ENCODE measurements at regions not wholly inside any gene's neighbourhood (a gene's known extent, or its start where the extent isn't known, plus 50 kb on each side); places are given as distances from the start of the nearest gene placed in this dataset.

GRCh38 chr12:90060031-90060430 is 351.4 kb upstream of the ATP2B1 start:
- Histone ChIP-seq H3K36me3 (ENCODE audit: control insufficient read depth, insufficient read depth, low read length) (no peaks in the 10 kb centered on the region), H3K4me1 (ENCODE audit: control insufficient read depth, insufficient read depth, low read length) (no peaks in the 10 kb centered on the region), H3K9me3 (ENCODE audit: control insufficient read depth, low read length) (no peaks in the 10 kb centered on the region), H3K4me3 (ENCODE audit: insufficient read depth, low read depth, low read length) (no peak overlapping the region), H3K27me3 (ENCODE audit: control insufficient read depth, insufficient read depth, low read length, poor library complexity, severe bottlenecking) (no peaks in the 10 kb centered on the region), H3K27ac (ENCODE audit: insufficient read depth, low read depth, low read length, poor library complexity, severe bottlenecking) (no peak overlapping the region)
- 100% methylated on average over 1 of the region's 1 CpG for WGBS, 2 experiments

- Histone ChIP-seq H3K27me3 (ENCODE audit: control insufficient read depth, insufficient read depth, low read length, poor library complexity, severe bottlenecking) (no peaks in the 10 kb centered on the region), H3K9me3 (ENCODE audit: control insufficient read depth, low read length) (no peaks in the 10 kb centered on the region), H3K27ac (ENCODE audit: insufficient read depth, low read depth, low read length, poor library complexity, severe bottlenecking) (no peak overlapping the region), H3K36me3 (ENCODE audit: control insufficient read depth, insufficient read depth, low read length) (no peaks in the 10 kb centered on the region), H3K4me1 (ENCODE audit: control insufficient read depth, insufficient read depth, low read length) (no peaks in the 10 kb centered on the region), H3K4me3 (ENCODE audit: insufficient read depth, low read depth, low read length) (no peak overlapping the region)
- 90 to 92% methylated on average over 1 of the region's 1 CpG for WGBS, 2 experiments
These were observed 350.1 kb upstream of the ATP2B1 start for GRCh38 chr12:90058704-90059103.

- H3K9me3 ChIP-seq (ENCODE audit: control insufficient read depth, low read length): no peaks in the 10 kb centered on the region
- H3K36me3 ChIP-seq (ENCODE audit: control insufficient read depth, insufficient read depth, low read length): no peaks in the 10 kb centered on the region
- 100% methylated on average over 1 of the region's 1 CpG; no CpG with 5 or more reads in 1 of the 2 experiments for WGBS, 2 experiments
- H3K27me3 ChIP-seq (ENCODE audit: control insufficient read depth, insufficient read depth, low read length, poor library complexity, severe bottlenecking): no peaks in the 10 kb centered on the region
- no peaks in the 10 kb centered on the region for H3K4me1 ChIP-seq (ENCODE audit: control insufficient read depth, insufficient read depth, low read length)
- no peak overlapping the region for H3K4me3 ChIP-seq (ENCODE audit: insufficient read depth, low read depth, low read length)
- H3K27ac ChIP-seq (ENCODE audit: insufficient read depth, low read depth, low read length, poor library complexity, severe bottlenecking): no peak overlapping the region
These were observed 346.4 kb upstream of the ATP2B1 start for GRCh38 chr12:90055071-90055470.

- H3K36me3 ChIP-seq (ENCODE audit: control insufficient read depth, insufficient read depth, low read length): no peaks in the 10 kb centered on the region
- H3K4me3 ChIP-seq (ENCODE audit: insufficient read depth, low read depth, low read length): no peak overlapping the region
- no peaks in the 10 kb centered on the region for H3K27me3 ChIP-seq (ENCODE audit: control insufficient read depth, insufficient read depth, low read length, poor library complexity, severe bottlenecking)
- H3K9me3 ChIP-seq (ENCODE audit: control insufficient read depth, low read length): no peaks in the 10 kb centered on the region
- no peak overlapping the region for H3K27ac ChIP-seq (ENCODE audit: insufficient read depth, low read depth, low read length, poor library complexity, severe bottlenecking)
- H3K4me1 ChIP-seq (ENCODE audit: control insufficient read depth, insufficient read depth, low read length): no peaks in the 10 kb centered on the region
These were observed 340.3 kb upstream of the ATP2B1 start for GRCh38 chr12:90048918-90049317.

- Histone ChIP-seq H3K4me1 (ENCODE audit: control insufficient read depth, insufficient read depth, low read length) (no peaks in the 10 kb centered on the region), H3K4me3 (ENCODE audit: insufficient read depth, low read depth, low read length) (no peak overlapping the region), H3K27ac (ENCODE audit: insufficient read depth, low read depth, low read length, poor library complexity, severe bottlenecking) (no peak overlapping the region), H3K36me3 (ENCODE audit: control insufficient read depth, insufficient read depth, low read length) (no peaks in the 10 kb centered on the region), H3K27me3 (ENCODE audit: control insufficient read depth, insufficient read depth, low read length, poor library complexity, severe bottlenecking) (no peaks in the 10 kb centered on the region), H3K9me3 (ENCODE audit: control insufficient read depth, low read length) (no peaks in the 10 kb centered on the region)
These were observed 336.9 kb upstream of the ATP2B1 start for GRCh38 chr12:90045559-90045958.

GRCh38 chr12:90044069-90044468 is 335.4 kb upstream of the ATP2B1 start:
- Histone ChIP-seq H3K27ac (ENCODE audit: insufficient read depth, low read depth, low read length, poor library complexity, severe bottlenecking) (no peak overlapping the region), H3K4me3 (ENCODE audit: insufficient read depth, low read depth, low read length) (no peak overlapping the region), H3K36me3 (ENCODE audit: control insufficient read depth, insufficient read depth, low read length) (no peaks in the 10 kb centered on the region), H3K4me1 (ENCODE audit: control insufficient read depth, insufficient read depth, low read length) (no peaks in the 10 kb centered on the region), H3K9me3 (ENCODE audit: control insufficient read depth, low read length) (no peaks in the 10 kb centered on the region), H3K27me3 (ENCODE audit: control insufficient read depth, insufficient read depth, low read length, poor library complexity, severe bottlenecking) (no peaks in the 10 kb centered on the region)

DNA sequence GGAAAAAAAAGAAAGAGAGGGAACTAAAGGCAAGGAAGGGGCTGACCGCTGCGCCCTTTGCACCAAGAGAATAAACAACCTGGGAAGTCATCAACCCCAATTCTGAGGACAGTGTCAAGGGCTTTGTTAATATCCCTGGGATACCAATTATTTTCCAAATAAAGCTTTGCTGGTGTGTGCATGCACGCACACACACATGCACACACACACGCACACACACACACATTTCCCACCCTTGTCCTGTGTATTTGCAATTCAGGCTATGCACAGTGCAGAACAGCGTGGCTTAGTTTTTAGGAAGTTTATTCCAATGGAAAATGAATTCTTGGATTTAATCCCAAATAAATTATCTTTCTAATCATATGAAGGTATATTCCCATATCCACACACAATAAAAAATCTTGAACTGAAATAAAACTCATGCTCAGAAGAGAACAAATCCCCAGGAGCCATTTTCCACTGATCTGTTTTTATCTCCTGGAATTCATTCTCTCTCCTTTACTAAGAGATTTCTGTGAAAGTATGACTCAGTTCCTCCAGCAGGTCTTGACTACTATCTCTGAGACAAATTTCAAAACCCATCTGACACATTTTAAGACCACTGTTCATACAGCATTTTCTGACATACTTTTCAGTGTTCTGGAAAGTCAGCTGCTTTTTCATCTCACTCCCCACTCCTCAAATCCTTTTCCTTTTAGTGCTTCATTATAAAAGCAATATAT is 334.4 kb upstream of the ATP2B1 start:
- H3K36me3 ChIP-seq (ENCODE audit: control insufficient read depth, insufficient read depth, low read length): no peaks in the 10 kb centered on the region
- H3K27ac ChIP-seq (ENCODE audit: insufficient read depth, low read depth, low read length, poor library complexity, severe bottlenecking): no peak overlapping the region
- no peak overlapping the region for H3K4me3 ChIP-seq (ENCODE audit: insufficient read depth, low read depth, low read length)
- no peaks in the 10 kb centered on the region for H3K4me1 ChIP-seq (ENCODE audit: control insufficient read depth, insufficient read depth, low read length)
- 83 to 94% methylated on average over 4 to 5 of the region's 5 CpGs for WGBS, 2 experiments
- no peaks in the 10 kb centered on the region for H3K9me3 ChIP-seq (ENCODE audit: control insufficient read depth, low read length)
- no peaks in the 10 kb centered on the region for H3K27me3 ChIP-seq (ENCODE audit: control insufficient read depth, insufficient read depth, low read length, poor library complexity, severe bottlenecking)

GRCh38 chr12:90038289-90038688 is 329.7 kb upstream of the ATP2B1 start:
- no peak overlapping the region for H3K4me3 ChIP-seq (ENCODE audit: insufficient read depth, low read depth, low read length)

DNA sequence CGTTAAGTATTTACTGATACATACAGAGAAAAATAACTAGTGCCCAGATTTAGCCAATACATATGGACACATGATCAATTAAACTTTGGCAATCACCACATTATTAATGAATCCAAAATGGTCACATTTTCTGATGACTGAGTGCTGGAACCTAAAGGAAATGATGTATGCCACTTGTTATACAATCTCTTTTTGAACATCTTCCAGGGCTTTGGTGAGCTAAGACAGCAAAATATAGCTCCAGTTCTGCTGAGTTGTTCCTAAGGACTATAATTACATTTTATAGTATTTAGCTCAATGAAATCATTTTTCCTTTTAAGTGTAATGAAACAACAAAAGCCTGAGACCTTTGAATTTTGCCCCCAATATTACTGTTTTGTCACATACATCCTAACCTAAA is 329.1 kb upstream of the ATP2B1 start:
- WGBS, 2 experiments: 90% methylated on average over 1 of the region's 1 CpG; no CpG with 5 or more reads in 1 of the 2 experiments
- no peak overlapping the region for H3K27ac ChIP-seq (ENCODE audit: insufficient read depth, low read depth, low read length, poor library complexity, severe bottlenecking)

More at GRCh38 chr12:90038289-90038688, 329.7 kb upstream of the ATP2B1 start:
- no peaks in the 10 kb centered on the region for H3K4me1 ChIP-seq (ENCODE audit: control insufficient read depth, insufficient read depth, low read length)
- no peaks in the 10 kb centered on the region for H3K36me3 ChIP-seq (ENCODE audit: control insufficient read depth, insufficient read depth, low read length)
- H3K27me3 ChIP-seq (ENCODE audit: control insufficient read depth, insufficient read depth, low read length, poor library complexity, severe bottlenecking): no peaks in the 10 kb centered on the region
- H3K9me3 ChIP-seq (ENCODE audit: control insufficient read depth, low read length): no peaks in the 10 kb centered on the region
- H3K27ac ChIP-seq (ENCODE audit: insufficient read depth, low read depth, low read length, poor library complexity, severe bottlenecking): no peak overlapping the region

DNA sequence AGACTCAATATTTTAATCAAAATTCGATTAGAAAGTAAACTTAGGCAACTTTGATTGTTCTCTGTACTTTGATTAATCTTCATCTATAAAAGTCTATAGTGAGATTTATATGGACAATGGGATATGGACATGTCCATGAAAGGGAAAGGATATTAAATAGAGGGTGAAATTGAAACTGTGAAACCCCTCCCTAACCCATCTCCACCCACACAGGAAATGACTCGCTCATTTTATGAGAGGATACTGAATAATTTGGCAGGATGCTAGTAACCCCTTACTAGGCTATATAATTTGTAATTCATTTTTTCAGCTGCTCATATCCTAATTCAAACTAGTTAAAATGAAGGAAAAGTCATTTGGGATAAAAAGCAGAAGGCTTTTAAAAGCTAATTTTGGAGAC is 328.0 kb upstream of the ATP2B1 start:
- Histone ChIP-seq H3K9me3 (ENCODE audit: control insufficient read depth, low read length) (no peaks in the 10 kb centered on the region), H3K4me1 (ENCODE audit: control insufficient read depth, insufficient read depth, low read length) (no peaks in the 10 kb centered on the region), H3K4me3 (ENCODE audit: insufficient read depth, low read depth, low read length) (no peak overlapping the region), H3K27ac (ENCODE audit: insufficient read depth, low read depth, low read length, poor library complexity, severe bottlenecking) (no peak overlapping the region), H3K27me3 (ENCODE audit: control insufficient read depth, insufficient read depth, low read length, poor library complexity, severe bottlenecking) (no peaks in the 10 kb centered on the region), H3K36me3 (ENCODE audit: control insufficient read depth, insufficient read depth, low read length) (no peaks in the 10 kb centered on the region)
- WGBS, 2 experiments: 100% methylated on average over 1 of the region's 2 CpGs

More for the DNA sequence above, 329.1 kb upstream of the ATP2B1 start:
- Histone ChIP-seq H3K4me1 (ENCODE audit: control insufficient read depth, insufficient read depth, low read length) (no peaks in the 10 kb centered on the region), H3K9me3 (ENCODE audit: control insufficient read depth, low read length) (no peaks in the 10 kb centered on the region), H3K27me3 (ENCODE audit: control insufficient read depth, insufficient read depth, low read length, poor library complexity, severe bottlenecking) (no peaks in the 10 kb centered on the region), H3K36me3 (ENCODE audit: control insufficient read depth, insufficient read depth, low read length) (no peaks in the 10 kb centered on the region), H3K4me3 (ENCODE audit: insufficient read depth, low read depth, low read length) (no peak overlapping the region)

DNA sequence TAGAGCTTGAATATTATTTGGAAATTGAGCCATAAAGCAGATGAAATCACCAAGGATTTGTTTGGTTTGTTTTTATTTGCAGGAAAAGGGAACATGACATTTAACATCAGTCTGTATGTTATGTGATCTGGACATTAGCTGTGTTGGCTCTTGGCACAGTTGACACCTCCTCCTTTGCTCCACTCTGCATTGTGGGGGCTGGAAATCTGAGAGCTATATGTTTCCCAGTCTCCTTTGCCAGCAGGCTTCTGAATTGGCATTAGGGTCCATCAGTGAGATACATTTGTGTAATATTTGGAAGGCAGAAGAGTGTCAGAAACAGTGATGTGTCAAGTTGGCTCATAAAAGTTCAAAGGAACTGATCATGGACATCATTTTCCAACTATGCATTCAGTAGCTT is 322.1 kb upstream of the ATP2B1 start:
- no peaks in the 10 kb centered on the region for H3K36me3 ChIP-seq (ENCODE audit: control insufficient read depth, insufficient read depth, low read length)
- no peaks in the 10 kb centered on the region for H3K27me3 ChIP-seq (ENCODE audit: control insufficient read depth, insufficient read depth, low read length, poor library complexity, severe bottlenecking)
- no peak overlapping the region for H3K4me3 ChIP-seq (ENCODE audit: insufficient read depth, low read depth, low read length)
- no peak overlapping the region for H3K27ac ChIP-seq (ENCODE audit: insufficient read depth, low read depth, low read length, poor library complexity, severe bottlenecking)
- no peaks in the 10 kb centered on the region for H3K9me3 ChIP-seq (ENCODE audit: control insufficient read depth, low read length)
- no peaks in the 10 kb centered on the region for H3K4me1 ChIP-seq (ENCODE audit: control insufficient read depth, insufficient read depth, low read length)
